NCI-H69 (cell line): ENCODE measurements at regions not wholly inside any gene's neighbourhood (a gene's known extent, or its start where the extent isn't known, plus 50 kb on each side); places are given as distances from the start of the nearest gene placed in this dataset.
"Not testable (repeated sequence)": the region's sequence is repeated elsewhere in the genome, so short reads cannot be mapped to it uniquely, and the experiment has no call there.

Experiments
- DNase-seq: peaks from one replicate; lab custom pipeline; 2025; lab: John Stamatoyannopoulos, UW

- DNase-seq, result no peak
These were observed 153.6 kb downstream of the MAGEB17 start for GRCh38 chrX:16320765-16321355.

- no peak for DNase-seq
These were observed 166.2 kb downstream of the MAGEB17 start for GRCh38 chrX:16333453-16333852.

- DNase-seq, result no peak
These were observed 167.9 kb downstream of the MAGEB17 start for GRCh38 chrX:16335181-16335580.

GRCh38 chrX:16347968-16348670, 180.8 kb downstream of the MAGEB17 start:
- DNase-seq, result no peak

- no peak for DNase-seq
These were observed 190.6 kb downstream of the MAGEB17 start for GRCh38 chrX:16357902-16358301.

- not testable (repeated sequence) for DNase-seq
These were observed 192.8 kb downstream of the MAGEB17 start for GRCh38 chrX:16360056-16360455.

GRCh38 chrX:16368696-16369095, 201.4 kb downstream of the MAGEB17 start:
- no peak for DNase-seq

- no peak for DNase-seq
These were observed 208.8 kb downstream of the MAGEB17 start for GRCh38 chrX:16376056-16376455.

GRCh38 chrX:16386126-16386525, 218.8 kb downstream of the MAGEB17 start:
- DNase-seq, result no peak

GRCh38 chrX:16392597-16392996, 225.3 kb downstream of the MAGEB17 start:
- DNase-seq, result no peak

- peak; percentile 1 for DNase-seq
These were observed 227.0 kb downstream of the MAGEB17 start for GRCh38 chrX:16394290-16394689.

- DNase-seq, result no peak
These were observed 236.5 kb downstream of the MAGEB17 start for GRCh38 chrX:16403808-16404207.

- no peak for DNase-seq
These were observed 233.4 kb upstream of the S100G start for GRCh38 chrX:16416588-16416987.

GRCh38 chrX:16418650-16419049, 231.3 kb upstream of the S100G start:
- no peak for DNase-seq

GRCh38 chrX:16427668-16428067, 222.3 kb upstream of the S100G start:
- no peak for DNase-seq

- no peak for DNase-seq
These were observed 220.6 kb upstream of the S100G start for GRCh38 chrX:16429406-16429805.

- no peak for DNase-seq
These were observed 218.7 kb upstream of the S100G start for GRCh38 chrX:16431266-16431665.

GRCh38 chrX:16433021-16433420, 216.9 kb upstream of the S100G start:
- DNase-seq, result no peak

- no peak for DNase-seq
These were observed 214.5 kb upstream of the S100G start for GRCh38 chrX:16435399-16435986.

GRCh38 chrX:16436348-16437188, 213.4 kb upstream of the S100G start:
- peak; percentile 73 for DNase-seq

- no peak for DNase-seq
These were observed 209.5 kb upstream of the S100G start for GRCh38 chrX:16440446-16440845.

GRCh38 chrX:16444353-16444752, 205.6 kb upstream of the S100G start:
- DNase-seq, result peak; percentile 38
